PC-9 (cell line): ENCODE measurements at regions not wholly inside any gene's neighbourhood (a gene's known extent, or its start where the extent isn't known, plus 50 kb on each side); places are given as distances from the start of the nearest gene placed in this dataset.

Experiments used
- BruUV-seq: library from RNA; stranded (reverse); fragments of 400-500 nt; replicated peaks from 2 replicates; lab custom pipeline; 2021; lab: Mats Ljungman, UMichigan
- CTCF ChIA-PET: fragments of 300-600 bp; sonication (Branson Sonifier 250); formaldehyde crosslinking; loops from one replicate; lab custom pipeline; 2022; ENCODE audit warnings: antibody characterized with exemption; lab: Charles Lee
- POLR2A ChIA-PET: fragments of 300-600 bp; sonication (Branson Sonifier 250); formaldehyde crosslinking; loops from one replicate; lab custom pipeline; 2022; ENCODE audit warnings: antibody characterized with exemption; ENCODE audit not compliant: unreplicated experiment; lab: Charles Lee
- DNase-seq, 2 experiments: peaks; one replicate each; pipeline versions ENCODE4 v3.0.0 to v3.0.0-alpha.2; 2015 to 2022; ENCODE audit warnings: mixed read lengths in 1 of 2
- H2AFZ ChIP-seq: fragments of 200-600 bp; sonication (generic); 2 replicates; pipeline ENCODE4 v1.8.1; 2017; ENCODE audit warnings: antibody characterized with exemption
- H3F3A ChIP-seq: fragments of 200-600 bp; sonication (generic); 2 replicates; pipeline ENCODE4 v1.8.1; 2017; ENCODE audit warnings: antibody characterized with exemption, mild to moderate bottlenecking, low read depth; ENCODE audit not compliant: insufficient read depth
- H3K27ac ChIP-seq: fragments of 200-600 bp; sonication (generic); 2 replicates; pipeline ENCODE4 v1.6.1; 2016; ENCODE audit warnings: mixed run types
- H3K27me3 ChIP-seq: fragments of 200-600 bp; sonication (generic); 2 replicates; pipeline ENCODE4 v1.6.1; 2016; ENCODE audit warnings: low read depth, mixed run types; ENCODE audit not compliant: insufficient read depth
- H3K36me3 ChIP-seq: fragments of 200-600 bp; sonication (generic); 2 replicates; pipeline ENCODE4 v1.6.1; 2016; ENCODE audit warnings: low read depth, mixed run types
- H3K4me1 ChIP-seq: fragments of 200-600 bp; sonication (generic); replicated peaks from 2 replicates; pipeline ENCODE4 v1.6.1; 2016; ENCODE audit warnings: mixed run types; ENCODE audit not compliant: insufficient read depth
- H3K4me2 ChIP-seq: fragments of 200-600 bp; sonication (generic); 2 replicates; pipeline ENCODE4 v1.6.1; 2017; ENCODE audit warnings: mixed run types
- H3K4me3 ChIP-seq: fragments of 200-600 bp; sonication (generic); 2 replicates; pipeline ENCODE4 v1.6.1; 2016; ENCODE audit warnings: mixed run types
- H3K79me2 ChIP-seq: fragments of 200-600 bp; sonication (generic); 2 replicates; pipeline ENCODE4 v1.6.1; 2017; ENCODE audit warnings: low read depth, mixed run types
- H3K9me2 ChIP-seq: fragments of 200-600 bp; sonication (generic); 2 replicates; pipeline ENCODE4 v1.8.1; 2017; ENCODE audit warnings: mild to moderate bottlenecking; ENCODE audit not compliant: insufficient read depth
- H3K9me3 ChIP-seq: fragments of 200-600 bp; sonication (generic); 2 replicates; pipeline ENCODE4 v1.8.1; 2016; ENCODE audit warnings: low read depth; ENCODE audit not compliant: insufficient read depth
- H4K20me1 ChIP-seq: fragments of 200-600 bp; sonication (generic); 2 replicates; pipeline ENCODE4 v1.8.1; 2017; ENCODE audit not compliant: insufficient read depth
- CTCF ChIP-seq: fragments of 200-600 bp; sonication (generic); conservative IDR thresholded peaks from 2 replicates; pipeline ENCODE4 v1.6.1; 2017; ENCODE audit warnings: mixed run types, antibody characterized with exemption, mild to moderate bottlenecking, moderate library complexity
- EZH2 ChIP-seq: fragments of 200-600 bp; sonication (generic); IDR thresholded peaks from 2 replicates; pipeline ENCODE4 v1.8.0; 2017; ENCODE audit warnings: antibody characterized with exemption, low read depth
- intact Hi-C: fragments of 100-400 bp; cut with micrococcal nuclease; formaldehyde crosslinking; loops from one replicate; pipeline ENCODE4 v1.10.0; 2022; ENCODE audit not compliant: unreplicated experiment

DNA sequence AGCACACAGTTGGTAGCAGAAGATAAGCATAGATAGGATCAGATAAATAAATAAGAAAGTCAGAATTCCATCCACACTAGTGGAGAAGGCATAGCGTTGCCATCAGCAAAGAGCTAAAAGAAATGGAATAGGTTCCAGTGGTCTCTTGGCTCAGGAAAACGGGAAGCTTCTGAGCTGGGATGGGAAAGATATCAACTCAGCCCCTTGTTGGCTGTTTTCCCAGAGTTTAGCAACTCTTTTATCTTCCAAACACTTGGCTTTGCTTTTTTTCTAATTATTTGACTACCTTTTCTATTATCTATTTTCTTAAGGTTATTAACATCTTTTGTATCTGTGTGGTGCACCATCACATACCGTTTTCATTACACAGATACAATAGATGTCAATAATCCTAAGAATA is 445.7 kb upstream of the TRPC7 start:
- DNase-seq = no peak
- Histone ChIP-seq H3K27me3 (no peaks in the 10 kb centered on the region), H3K9me3 (no peaks in the 10 kb centered on the region), H4K20me1 (no peaks in the 10 kb centered on the region), H2AFZ (no peak overlapping the region), H3K27ac (no peak overlapping the region), H3K79me2 (no peaks in the 10 kb centered on the region), H3K4me3 (no peak overlapping the region), H3K4me2 (no peak overlapping the region), H3F3A (peaks cover 7% of the 10 kb centered on the region; the same call in 1 of the 2 replicates), H3K36me3 (no peaks in the 10 kb centered on the region), H3K9me2 (no peaks in the 10 kb centered on the region), H3K4me1 (peaks cover 17% of the 10 kb centered on the region)
- TF ChIP-seq CTCF (no peak), EZH2 (no peak)
- POLR2A ChIA-PET = no interaction called here
- intact Hi-C loops = no loop called here
- BruUV-seq = no TSS peak
- CTCF ChIA-PET = no interaction called here

- Histone ChIP-seq H3K4me3 (no peak overlapping the region), H3K4me1 (peaks cover 17% of the 10 kb centered on the region), H2AFZ (no peak overlapping the region), H3K9me2 (0 out of 2 replicates have a peak, but pooled peaks cover 5% of the 10 kb centered on the region), H3K9me3 (no peaks in the 10 kb centered on the region), H3K27me3 (no peaks in the 10 kb centered on the region), H3K36me3 (no peaks in the 10 kb centered on the region), H3K4me2 (no peak overlapping the region), H4K20me1 (no peaks in the 10 kb centered on the region), H3K27ac (no peak overlapping the region), H3K79me2 (no peaks in the 10 kb centered on the region), H3F3A (peaks cover 7% of the 10 kb centered on the region; the same call in 1 of the 2 replicates)
- POLR2A ChIA-PET = no interaction called here
- no peak for TF ChIP-seq CTCF
- TF ChIP-seq EZH2 = no peak
- CTCF ChIA-PET = no interaction called here
- intact Hi-C loops = no loop called here
- peak in 1 of 2 experiments; percentile 48 for DNase-seq
- BruUV-seq = no TSS peak
Measured at GRCh38 chr5:136810261-136810801, 445.0 kb upstream of the TRPC7 start.

GRCh38 chr5:136809382-136809781 is 444.0 kb upstream of the TRPC7 start:
- POLR2A ChIA-PET = no interaction called here

More at GRCh38 chr5:136809382-136809781, 444.0 kb upstream of the TRPC7 start:
- intact Hi-C loops = loop anchor here (10.0 kb wide), 1 partner anchor 925 kb away; the partner anchor contains the start of gene KLHL3
- Histone ChIP-seq H4K20me1 (no peaks in the 10 kb centered on the region), H3K27me3 (no peaks in the 10 kb centered on the region), H3K79me2 (no peaks in the 10 kb centered on the region), H3K4me3 (no peak overlapping the region), H3K4me2 (no peak overlapping the region), H3F3A (peaks cover 7% of the 10 kb centered on the region; the same call in 1 of the 2 replicates), H3K9me3 (no peaks in the 10 kb centered on the region), H2AFZ (no peak overlapping the region), H3K9me2 (0 out of 2 replicates have a peak, but pooled peaks cover 5% of the 10 kb centered on the region), H3K27ac (no peak overlapping the region), H3K4me1 (peaks cover 17% of the 10 kb centered on the region), H3K36me3 (no peaks in the 10 kb centered on the region)
- BruUV-seq = no TSS peak
- CTCF ChIA-PET = no interaction called here
- no peak for DNase-seq
- TF ChIP-seq CTCF = no peak
- no peak for TF ChIP-seq EZH2
